Fibroblast of lung (primary cell): ENCODE measurements at regions not wholly inside any gene's neighbourhood (a gene's known extent, or its start where the extent isn't known, plus 50 kb on each side); places are given as distances from the start of the nearest gene placed in this dataset.

Experiments
- EZH2 ChIP-seq: IDR thresholded peaks from 2 replicates; pipeline ENCODE4 v1.5.1; 2012; ENCODE audit warnings: low read length, control low read depth, mild to moderate bottlenecking; ENCODE audit errors: missing control alignments
- TF ChIP-seq, protein P1 (sequence below), 2 donors: IDR thresholded peaks in 1 of 2; conservative IDR thresholded peaks in 1 of 2; 1 replicate in 1 of 2; 2 replicates in 1 of 2; pipeline ENCODE4 v1.5.1; 2011 to 2012; ENCODE audit warnings: low read length in 2 of 2, control low read depth in 1 of 2, inconsistent platforms in 1 of 2, low read depth in 1 of 2, mild to moderate bottlenecking in 1 of 2

DNA sequence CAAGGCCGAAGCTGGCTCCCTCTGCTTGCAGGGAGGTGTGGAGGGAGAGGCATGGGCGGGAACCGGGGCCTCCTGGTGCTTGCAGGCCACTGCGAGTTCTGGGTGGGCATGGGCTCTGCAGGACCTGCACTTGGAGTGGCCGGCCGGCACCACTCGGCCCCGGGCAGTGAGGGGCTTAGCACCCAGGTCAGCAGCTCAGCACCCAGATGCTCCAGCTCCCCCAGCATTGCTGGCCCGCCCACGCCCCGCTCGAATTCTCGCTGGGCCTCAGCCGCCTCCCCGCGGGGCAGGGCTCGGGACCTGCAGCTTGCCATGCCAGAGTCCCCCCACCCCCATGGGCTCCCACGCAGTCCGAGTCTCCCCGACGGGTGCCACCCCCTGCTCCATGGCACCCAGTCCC lies 176.2 kb upstream of the FAM98A start:
- TF ChIP-seq, protein P1, sequence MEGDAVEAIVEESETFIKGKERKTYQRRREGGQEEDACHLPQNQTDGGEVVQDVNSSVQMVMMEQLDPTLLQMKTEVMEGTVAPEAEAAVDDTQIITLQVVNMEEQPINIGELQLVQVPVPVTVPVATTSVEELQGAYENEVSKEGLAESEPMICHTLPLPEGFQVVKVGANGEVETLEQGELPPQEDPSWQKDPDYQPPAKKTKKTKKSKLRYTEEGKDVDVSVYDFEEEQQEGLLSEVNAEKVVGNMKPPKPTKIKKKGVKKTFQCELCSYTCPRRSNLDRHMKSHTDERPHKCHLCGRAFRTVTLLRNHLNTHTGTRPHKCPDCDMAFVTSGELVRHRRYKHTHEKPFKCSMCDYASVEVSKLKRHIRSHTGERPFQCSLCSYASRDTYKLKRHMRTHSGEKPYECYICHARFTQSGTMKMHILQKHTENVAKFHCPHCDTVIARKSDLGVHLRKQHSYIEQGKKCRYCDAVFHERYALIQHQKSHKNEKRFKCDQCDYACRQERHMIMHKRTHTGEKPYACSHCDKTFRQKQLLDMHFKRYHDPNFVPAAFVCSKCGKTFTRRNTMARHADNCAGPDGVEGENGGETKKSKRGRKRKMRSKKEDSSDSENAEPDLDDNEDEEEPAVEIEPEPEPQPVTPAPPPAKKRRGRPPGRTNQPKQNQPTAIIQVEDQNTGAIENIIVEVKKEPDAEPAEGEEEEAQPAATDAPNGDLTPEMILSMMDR (conservative IDR thresholded peaks at IDR 0.05 in 1 of 2, IDR thresholded peaks at IDR 0.05 in 1 of 2; ENCODE audit: low read depth in 1 of 2, low read length in 2 of 2), result no peak
- no peak for TF ChIP-seq EZH2
